NCI-H146 treated with DMSO at 0.1 percent for 48 hours (cell line): ENCODE measurements at regions not wholly inside any gene's neighbourhood (a gene's known extent, or its start where the extent isn't known, plus 50 kb on each side); places are given as distances from the start of the nearest gene placed in this dataset.
A peak's percentile ranks its signal among the peaks of the same experiment; 100 is the strongest.
"Not testable (repeated sequence)": the region's sequence is repeated elsewhere in the genome, so short reads cannot be mapped to it uniquely, and the experiment has no call there.

ENCODE experiments used
- DNase-seq: peaks from one replicate; lab custom pipeline; 2025; ENCODE audit not compliant: unreplicated experiment; lab: John Stamatoyannopoulos, UW

DNA sequence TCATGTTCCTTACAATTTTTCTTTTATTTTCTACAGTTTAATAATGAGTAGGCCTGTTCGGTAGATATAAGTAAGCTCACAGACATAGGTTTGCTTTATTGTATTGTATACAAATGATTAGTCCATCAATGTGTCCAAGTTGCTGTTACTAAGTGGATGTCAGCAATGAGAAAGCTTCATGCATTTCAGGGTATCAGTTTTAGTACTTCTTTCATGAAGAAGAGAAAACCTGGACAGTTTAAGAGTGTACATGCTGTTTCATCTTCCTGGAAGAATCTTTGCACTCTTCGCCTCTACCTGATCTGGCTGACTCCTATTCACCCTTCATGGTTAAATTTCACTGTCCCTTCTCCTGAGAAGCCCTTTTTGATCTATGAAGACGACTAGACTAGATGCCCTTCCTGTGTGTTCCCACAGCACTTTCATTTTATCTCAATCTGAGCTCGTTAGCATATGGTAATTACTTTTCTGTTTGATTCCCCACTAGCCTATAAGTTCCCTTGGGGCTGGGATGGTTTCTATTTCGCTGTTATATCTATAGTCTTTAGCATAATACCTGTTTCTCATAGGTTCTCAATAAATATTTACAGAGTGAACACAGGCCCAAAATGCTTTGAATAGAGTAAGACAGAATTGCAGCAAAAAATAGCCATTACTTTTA is 70.7 kb downstream of the CETN3 start:
- DNase-seq, result no peak

GRCh38 chr5:90337449-90338052 is 72.0 kb downstream of the CETN3 start:
- no peak for DNase-seq

DNA sequence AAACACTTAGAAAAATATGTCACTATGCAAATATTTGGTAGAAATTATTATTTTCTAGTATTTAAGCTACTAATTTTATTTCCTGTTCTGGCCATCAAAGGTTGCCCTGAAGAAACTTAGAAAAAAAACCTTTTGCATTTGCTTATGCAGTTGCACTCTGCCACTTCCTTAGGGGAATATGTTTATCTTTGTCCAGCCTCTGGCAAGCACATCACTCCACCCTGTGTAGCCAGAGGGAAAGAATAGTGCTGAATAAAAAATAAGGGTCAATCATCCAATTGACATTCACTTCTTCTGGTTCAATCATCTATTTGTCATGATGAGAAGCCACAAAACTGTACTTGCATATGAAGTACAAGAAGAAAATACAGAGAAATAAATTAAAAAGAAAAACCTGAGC is 72.8 kb downstream of the CETN3 start:
- no peak for DNase-seq

DNA sequence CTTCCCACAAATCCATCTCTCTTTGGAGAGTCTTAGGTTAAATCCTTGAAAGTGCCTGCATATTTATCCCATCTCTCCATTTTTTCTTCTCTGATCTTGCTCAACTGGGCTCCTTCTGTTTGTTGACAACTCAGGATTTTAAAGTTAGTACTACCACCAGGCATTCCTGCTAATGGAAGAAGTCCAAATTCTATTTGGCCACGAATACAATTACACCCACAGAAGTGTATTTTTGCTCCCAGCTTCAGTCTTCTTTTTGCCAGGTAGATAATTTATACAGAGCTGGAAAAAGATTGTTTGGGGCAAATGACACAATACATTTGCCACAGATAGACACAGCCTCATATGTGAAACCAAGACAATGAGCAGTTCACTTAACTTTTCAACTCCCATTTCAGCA is 74.8 kb downstream of the CETN3 start:
- no peak for DNase-seq

GRCh38 chr5:90329911-90330310 is 79.6 kb downstream of the CETN3 start:
- no peak for DNase-seq

DNA sequence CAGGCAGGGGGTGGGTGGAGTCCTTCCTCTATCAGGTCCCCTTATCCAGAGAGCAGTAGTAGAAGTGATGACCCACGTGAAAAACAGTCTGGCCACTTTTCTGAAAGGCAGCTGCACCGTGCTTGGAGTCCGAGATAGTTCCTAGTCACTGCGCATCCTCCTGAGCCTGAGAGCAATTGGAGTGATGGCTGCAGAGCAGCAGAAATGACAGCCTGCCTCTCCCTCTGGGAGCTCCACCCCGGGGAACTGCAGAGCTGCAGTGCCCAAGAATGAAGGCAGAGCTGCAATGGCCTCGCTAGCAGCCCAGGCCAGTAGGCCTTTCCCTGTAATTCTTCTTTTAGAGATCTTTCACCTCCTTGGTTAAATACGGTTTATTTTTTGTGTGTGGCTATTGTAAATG is 82.6 kb downstream of the CETN3 start:
- DNase-seq, result no peak

DNA sequence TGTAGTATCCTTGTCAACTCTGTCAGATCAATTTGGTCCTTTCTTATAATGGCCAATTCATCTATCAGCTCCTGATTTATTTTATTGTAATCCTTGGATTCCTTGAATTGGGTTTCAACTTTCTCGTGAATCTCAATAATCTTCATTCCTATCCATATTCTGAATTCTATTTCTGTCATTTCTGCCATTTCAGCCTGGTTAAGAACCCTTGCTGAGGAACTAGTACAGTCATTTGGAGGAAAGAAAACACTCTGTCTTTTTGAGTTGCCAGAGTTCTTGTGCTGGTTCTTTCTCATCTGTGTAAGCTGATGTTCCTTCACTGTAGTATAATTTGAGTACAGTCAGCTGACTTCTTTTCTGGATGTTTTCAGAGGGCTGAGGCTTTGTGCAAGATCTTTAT is 84.5 kb downstream of the CETN3 start:
- DNase-seq, result no peak

GRCh38 chr5:90320348-90320747 is 89.2 kb downstream of the CETN3 start:
- not testable (repeated sequence) for DNase-seq

DNA sequence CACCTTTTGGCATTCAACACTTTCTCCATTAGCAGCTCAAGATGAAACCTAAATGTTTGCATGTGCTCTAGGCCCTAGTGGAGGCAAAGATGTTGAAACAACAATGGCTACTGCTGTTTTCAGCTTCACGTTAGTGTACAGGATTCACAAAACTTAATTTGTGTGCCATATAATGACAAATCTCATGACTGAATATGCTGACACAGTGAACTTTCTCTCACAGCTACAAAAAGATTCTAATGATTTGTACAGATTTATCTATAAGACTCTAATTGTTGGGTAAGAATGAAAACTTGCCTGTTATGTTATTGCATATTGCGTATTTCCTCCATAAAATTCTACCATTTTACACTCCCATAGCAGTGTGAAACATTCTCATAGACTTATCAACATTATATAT is 97.5 kb downstream of the CETN3 start:
- DNase-seq, result no peak

- DNase-seq, result no peak
Observed at GRCh38 chr5:90311401-90311800, 98.2 kb downstream of the CETN3 start.

DNA sequence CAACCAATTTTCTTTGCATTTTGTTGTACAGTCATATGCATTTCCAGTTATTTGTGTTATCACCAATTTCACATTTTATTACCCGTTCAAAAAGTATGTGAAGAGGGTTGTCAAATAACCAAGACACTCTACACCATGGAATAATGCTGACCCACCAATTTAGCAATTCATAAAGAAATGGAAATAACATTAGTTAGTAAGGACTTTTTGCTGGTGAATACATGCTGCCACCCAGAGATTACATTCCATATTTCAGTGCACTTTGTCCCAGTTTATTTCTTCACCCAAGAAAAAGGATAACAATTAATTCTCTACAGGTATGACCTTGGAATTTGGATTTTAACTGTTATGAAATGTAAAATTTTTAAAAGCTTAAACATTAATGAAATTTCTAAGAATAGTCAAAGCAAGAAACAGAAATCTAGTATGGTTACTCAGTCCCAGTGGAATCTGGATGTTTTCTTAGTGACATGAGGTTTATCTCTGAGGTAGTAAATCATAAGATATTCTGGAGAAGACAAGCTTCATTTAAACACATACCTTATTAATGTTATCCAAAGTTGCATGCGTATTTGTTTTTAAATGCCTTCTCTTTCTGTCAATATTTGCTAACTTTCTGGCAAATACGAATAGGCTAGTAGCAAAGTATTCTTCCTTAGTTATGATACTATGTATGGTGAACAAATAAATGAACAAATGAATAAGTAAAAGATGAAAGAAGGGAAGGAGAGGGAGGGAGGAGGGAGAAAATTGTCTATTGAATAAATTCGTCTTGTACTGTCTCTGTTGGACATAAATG is 100.6 kb downstream of the CETN3 start:
- DNase-seq, result no peak

DNA sequence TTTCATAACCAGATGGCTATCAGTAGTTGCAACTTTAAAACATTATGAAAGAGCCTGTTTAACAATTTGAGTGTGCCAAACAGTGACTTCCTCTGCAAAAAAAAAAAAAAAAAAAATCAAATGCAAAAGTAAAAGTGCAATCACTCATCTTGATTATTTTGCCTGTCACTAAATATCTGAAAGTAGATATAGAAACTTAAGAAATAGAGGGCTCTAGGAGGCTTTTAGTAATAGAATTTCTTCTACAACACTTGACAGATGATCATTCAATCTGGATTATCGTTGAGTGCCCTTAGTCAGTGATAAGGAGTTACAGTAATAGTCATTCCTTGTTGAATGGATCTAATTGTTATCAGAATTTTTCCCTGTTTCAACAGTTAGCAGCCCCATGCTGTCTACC is 101.8 kb downstream of the CETN3 start:
- DNase-seq, result no peak

DNA sequence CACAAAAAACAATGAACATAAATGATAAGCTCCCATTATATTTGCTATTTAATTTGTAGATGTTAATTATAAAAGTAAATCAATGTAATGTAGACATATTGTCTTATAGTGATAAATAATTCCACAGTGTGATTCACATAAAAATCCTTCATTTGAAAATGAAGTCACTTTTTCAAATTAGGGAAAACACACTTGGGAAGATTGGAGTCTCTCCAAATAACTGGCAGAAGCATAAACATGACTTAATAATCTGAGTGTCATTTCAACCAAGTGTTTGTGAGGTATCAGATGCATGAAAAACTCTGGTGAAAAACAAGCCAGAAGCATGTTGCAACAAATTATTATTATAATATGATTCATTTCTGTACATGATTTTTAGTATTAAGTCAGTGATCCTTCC is 102.2 kb downstream of the CETN3 start:
- DNase-seq, result no peak

DNA sequence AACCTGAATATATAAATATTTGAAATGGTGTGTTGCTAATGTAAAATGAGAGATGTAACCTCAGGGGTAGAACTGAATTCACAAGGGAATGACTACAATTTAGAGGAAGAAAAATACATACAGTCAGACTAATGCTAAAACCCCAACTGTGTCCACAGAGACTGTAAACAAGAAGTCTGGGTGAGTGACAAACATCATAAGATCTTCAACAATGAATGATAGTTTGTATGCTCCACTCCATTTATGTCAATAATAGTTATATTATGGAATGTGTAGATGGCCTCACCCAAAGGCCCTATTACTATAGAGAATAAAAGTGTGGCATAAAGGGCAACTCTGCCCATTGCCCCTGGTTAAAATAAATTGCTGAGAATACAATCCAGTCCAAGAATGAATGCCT is 102.9 kb downstream of the CETN3 start:
- no peak for DNase-seq

- DNase-seq, result no peak
Observed at GRCh38 chr5:90305041-90305720, 104.4 kb downstream of the CETN3 start.

GRCh38 chr5:90301248-90301647 is 108.3 kb downstream of the CETN3 start:
- DNase-seq, result no peak

DNA sequence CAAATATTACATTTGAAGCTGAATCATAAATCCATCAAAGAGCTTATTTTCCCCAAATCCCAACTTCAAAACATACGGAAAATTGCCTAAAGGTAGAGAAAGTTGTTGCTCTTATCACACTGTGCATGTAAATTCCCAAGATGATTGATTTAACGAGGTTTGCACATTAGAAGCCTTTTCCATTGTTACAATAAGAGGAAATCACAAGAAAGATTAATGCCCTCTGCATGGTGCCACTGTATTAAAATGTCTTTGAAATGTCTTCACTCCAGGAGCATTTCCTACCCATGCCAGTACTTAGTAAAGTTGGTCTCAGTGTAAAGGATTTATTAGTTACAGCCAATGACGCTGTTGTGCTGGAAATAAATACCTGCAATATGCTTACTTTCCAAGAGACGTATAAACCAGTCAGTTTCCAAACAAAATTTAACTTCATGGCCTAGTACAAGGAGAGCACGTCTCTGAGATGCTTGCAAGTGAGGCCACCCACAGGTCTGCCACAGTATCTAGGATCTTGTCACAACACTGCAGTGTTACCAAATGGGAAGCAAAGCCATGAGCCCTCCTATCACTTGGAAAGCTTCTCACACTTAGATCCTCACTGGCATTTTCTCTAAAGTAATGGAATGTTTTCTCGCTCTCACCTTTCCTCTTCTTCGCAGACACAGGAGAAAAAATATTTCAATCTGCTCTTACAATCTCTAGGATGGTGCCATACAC is 112.4 kb downstream of the CETN3 start:
- no peak for DNase-seq

DNA sequence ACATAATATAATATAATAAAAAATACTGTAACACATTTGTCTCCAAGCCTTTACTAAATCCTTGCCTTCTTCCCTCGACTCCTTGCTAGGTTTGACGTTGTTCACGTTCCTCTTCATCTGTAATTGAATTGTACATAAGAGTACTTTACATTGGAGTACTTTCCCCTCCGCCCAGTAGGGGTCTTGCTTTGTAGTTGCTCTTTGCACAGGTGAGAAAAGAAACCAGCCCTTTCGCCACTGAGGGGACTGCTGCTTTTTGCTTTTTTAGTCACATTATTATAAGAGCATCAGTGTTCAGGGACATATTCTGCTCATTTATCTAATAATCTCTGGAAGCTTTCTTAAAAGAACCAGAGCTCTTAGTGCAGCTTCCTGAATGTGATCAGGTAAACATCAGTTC is 115.0 kb downstream of the CETN3 start:
- peak; percentile 34 for DNase-seq

DNA sequence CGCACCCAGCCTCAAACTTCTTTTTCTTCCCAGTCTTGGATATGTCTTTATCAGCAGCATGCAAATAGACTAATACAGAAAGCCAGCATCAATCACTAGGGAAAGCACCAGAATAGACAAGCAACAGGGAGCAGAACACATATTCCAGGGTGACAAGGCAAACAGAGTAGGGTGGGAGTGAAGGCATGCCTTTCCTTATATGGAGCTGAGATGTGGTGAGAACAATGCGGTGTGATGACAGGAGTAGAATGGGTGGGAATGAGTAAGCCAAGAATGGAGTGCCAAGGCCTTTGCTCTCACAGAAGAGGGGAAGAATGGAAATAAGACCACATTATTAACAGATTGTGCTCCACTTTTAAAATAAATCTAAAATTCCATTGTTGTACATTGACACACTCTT is 115.6 kb downstream of the CETN3 start:
- DNase-seq, result no peak

DNA sequence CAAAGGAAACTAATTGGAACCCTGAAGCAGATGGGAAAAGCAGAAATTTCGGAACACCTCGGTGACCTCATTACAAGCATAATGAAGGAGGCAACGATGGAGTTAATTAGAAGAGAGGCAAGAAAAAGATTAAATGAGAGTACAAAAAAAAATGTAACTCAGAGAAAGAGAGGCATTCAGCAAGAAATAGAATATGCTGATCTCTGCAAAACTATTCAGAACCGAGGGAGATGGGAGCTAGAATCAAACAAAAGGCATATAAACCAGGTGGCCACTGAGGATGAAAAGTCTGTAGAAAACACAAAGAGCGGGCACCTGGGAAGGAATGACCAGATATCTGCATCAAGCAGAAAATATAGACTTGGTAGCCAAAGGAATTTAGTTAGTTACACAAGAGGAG is 118.9 kb downstream of the CETN3 start:
- DNase-seq, result no peak

GRCh38 chr5:90289837-90290236 is 119.7 kb downstream of the CETN3 start:
- no peak for DNase-seq
